WI38 (cell line): ENCODE measurements at regions not wholly inside any gene's neighbourhood (a gene's known extent, or its start where the extent isn't known, plus 50 kb on each side); places are given as distances from the start of the nearest gene placed in this dataset.

Source experiments
- H3K4me3 ChIP-seq: 2 replicates; pipeline ENCODE4 v1.5.1; 2011; ENCODE audit warnings: low read depth, mild to moderate bottlenecking, control low read depth, low read length
- CTCF ChIP-seq: IDR thresholded peaks from 2 replicates; pipeline ENCODE4 v1.5.1; 2012; ENCODE audit warnings: low read depth, mild to moderate bottlenecking, control low read depth, low read length

GRCh38 chr4:181766061-181766548 is 477.1 kb upstream of the TENM3 start:
- H3K4me3 ChIP-seq: peak overlapping the region; percentile 41
- TF ChIP-seq CTCF: no peak

GRCh38 chr4:181770971-181771370 is 472.2 kb upstream of the TENM3 start:
- H3K4me3 ChIP-seq: no peak overlapping the region
- TF ChIP-seq CTCF: no peak

- no peak overlapping the region for H3K4me3 ChIP-seq
- TF ChIP-seq CTCF: no peak
Observed at GRCh38 chr4:181775298-181775697, 467.9 kb upstream of the TENM3 start.

DNA sequence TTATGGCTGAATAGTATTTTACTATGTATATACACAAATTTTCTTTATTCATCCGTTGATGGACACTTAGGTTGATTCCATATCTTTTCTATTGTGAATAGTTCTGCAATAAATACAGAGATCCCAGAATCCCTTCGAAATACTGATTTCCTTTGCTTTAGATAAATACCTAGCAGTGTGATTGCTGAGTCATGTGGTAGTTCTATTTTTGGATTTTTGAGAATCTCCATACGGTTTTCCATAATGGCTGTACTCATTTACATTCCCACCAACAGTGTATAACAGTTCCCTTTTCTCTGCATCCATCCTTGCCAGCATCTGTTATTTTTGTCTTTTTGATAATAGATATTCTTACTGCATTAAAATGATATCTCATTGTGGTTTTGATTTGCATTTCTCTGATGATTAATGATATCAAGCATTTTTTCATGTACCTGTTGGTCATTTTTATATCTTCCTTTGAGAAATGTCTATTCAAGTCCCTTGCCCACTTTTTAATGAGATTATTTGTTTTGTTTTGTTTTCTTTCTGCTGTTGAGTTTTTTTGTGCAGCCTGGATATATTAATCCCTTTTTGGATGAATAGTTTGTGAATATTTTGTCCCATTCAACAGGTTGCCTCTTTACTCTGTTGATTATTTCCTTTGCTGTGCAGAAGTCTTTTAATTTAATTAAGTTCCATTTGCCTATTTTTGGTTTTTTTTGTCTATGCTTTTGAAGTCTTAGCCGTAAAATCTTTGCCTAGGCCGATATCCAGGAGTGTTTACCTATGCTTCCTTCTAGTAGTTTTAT is 466.7 kb upstream of the TENM3 start:
- TF ChIP-seq CTCF: no peak
- no peak overlapping the region for H3K4me3 ChIP-seq

DNA sequence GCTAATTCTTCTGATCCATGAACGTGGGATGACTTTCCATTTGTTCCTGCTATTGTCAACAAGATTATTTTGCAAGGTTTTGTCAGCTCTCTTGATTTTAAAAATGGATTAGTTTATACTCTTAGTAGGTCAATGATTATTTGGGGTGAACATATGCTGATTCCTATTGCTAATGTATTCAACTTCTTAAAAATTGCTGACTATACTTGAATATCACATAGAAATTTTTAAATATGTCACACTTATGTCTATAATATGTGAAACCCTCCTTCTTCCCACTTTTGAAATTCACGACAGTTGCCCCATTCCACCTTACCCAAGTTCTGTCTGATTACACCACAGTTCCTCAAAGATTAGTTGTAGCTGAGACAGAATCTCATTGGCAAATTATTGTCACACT is 465.7 kb upstream of the TENM3 start:
- no peak overlapping the region for H3K4me3 ChIP-seq
- TF ChIP-seq CTCF: no peak

DNA sequence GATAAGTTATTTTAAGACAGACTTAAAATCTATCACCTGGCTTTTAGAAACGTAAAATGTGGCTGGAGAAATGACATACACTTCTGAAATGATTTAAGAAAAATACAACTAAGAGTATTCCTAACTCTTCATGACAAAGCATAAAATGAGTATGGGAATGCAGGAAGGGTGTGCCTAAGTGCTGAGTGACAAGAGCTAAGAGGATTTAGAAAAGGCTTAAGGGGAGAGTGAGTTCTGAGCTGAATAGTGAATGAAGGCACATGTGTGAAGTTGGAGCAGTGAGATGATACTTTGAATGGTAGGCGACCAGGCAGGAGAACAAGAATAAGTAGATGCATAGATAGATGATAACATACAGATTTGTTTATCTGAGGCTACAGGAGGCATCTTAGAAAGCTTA is 458.3 kb upstream of the TENM3 start:
- no peak overlapping the region for H3K4me3 ChIP-seq
- TF ChIP-seq CTCF: no peak

DNA sequence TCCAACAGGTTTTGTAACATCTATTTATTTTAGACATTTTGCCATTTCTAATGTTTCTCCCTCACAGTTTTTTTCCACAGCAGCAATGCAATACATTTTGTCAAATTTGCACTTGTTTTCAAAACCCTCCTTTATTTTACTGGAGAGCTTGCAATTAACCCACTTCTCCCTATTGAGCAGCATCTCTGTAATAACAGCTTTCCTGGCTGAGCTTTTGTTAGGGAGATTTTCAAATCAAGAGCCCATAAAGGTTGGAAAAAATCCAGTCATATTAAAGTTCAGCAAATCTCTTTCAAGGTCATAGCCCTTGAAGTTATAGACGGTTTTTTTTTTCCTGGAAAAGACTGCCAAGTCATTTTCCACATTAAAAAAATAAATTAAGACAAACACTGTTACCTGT is 450.6 kb upstream of the TENM3 start:
- no peak for TF ChIP-seq CTCF
- H3K4me3 ChIP-seq: no peak overlapping the region
